Vagina (tissue), 2 donors: ENCODE measurements at regions not wholly inside any gene's neighbourhood (a gene's known extent, or its start where the extent isn't known, plus 50 kb on each side); places are given as distances from the start of the nearest gene placed in this dataset.

Experiments
- DNase-seq, 2 donors: peaks; one replicate each; pipeline ENCODE4 v3.0.0-alpha.2; 2017; ENCODE audit errors: extremely low spot score in 2 of 2
- H3K27ac ChIP-seq: fragments of 200-600 bp; sonication (generic); one replicate; pipeline ENCODE4 v1.5.1; 2019
- H3K27me3 ChIP-seq: fragments of 200-600 bp; sonication (generic); one replicate; pipeline ENCODE4 v1.5.1; 2019
- H3K36me3 ChIP-seq, 2 donors: fragments of 200-600 bp; sonication (generic); one replicate each; pipeline ENCODE4 v1.5.1; 2017 to 2019
- H3K4me1 ChIP-seq: fragments of 200-600 bp; sonication (generic); one replicate; pipeline ENCODE4 v1.5.1; 2019
- H3K4me3 ChIP-seq, 2 donors: fragments of 200-600 bp; sonication (generic); 1 replicate in 1 of 2; 2 replicates in 1 of 2; pipeline ENCODE4 v1.5.1; 2016 to 2019
- H3K9me3 ChIP-seq: fragments of 200-600 bp; sonication (generic); one replicate; pipeline ENCODE4 v1.5.1; 2019
- CTCF ChIP-seq, 3 experiments: fragments of 450-650 bp in 2 of 3; fragments of 200-600 bp in 1 of 3; sonication (generic) in 1 of 3; IDR thresholded peaks; one replicate each; pipeline ENCODE4 v1.5.1; 2017 to 2019; ENCODE audit warnings: antibody characterized with exemption in 3 of 3, mild to moderate bottlenecking in 2 of 3, moderate library complexity in 2 of 3
- POLR2A ChIP-seq, 2 donors: fragments of 450-650 bp; IDR thresholded peaks; one replicate each; pipeline ENCODE4 v1.6.1; 2017; ENCODE audit warnings: antibody characterized with exemption in 2 of 2, mild to moderate bottlenecking in 2 of 2, moderate library complexity in 2 of 2
- POLR2AphosphoS5 ChIP-seq, 2 donors: sonication (generic); formaldehyde crosslinking; IDR thresholded peaks; one replicate each; pipeline ENCODE4 v1.9.0; 2017; ENCODE audit warnings: antibody characterized with exemption in 2 of 2, mild to moderate bottlenecking in 2 of 2, low read depth in 1 of 2; ENCODE audit not compliant: insufficient read depth in 1 of 2
- intact Hi-C: fragments of 100-400 bp; cut with DNase I; formaldehyde crosslinking; loops from one replicate; pipeline ENCODE4 v1.15.1; 2023

GRCh38 chr6:112401083-112401482 lies 54.0 kb downstream of the RFPL4B start:
- no peaks in the 10 kb centered on the region for H3K9me3 ChIP-seq
- intact Hi-C loops: no loop called here
- no peak for TF ChIP-seq POLR2AphosphoS5 (IDR thresholded peaks at IDR 0.05; ENCODE audit: insufficient read depth in 1 of 2, low read depth in 1 of 2)
- TF ChIP-seq CTCF (IDR thresholded peaks at IDR 0.05): no peak
- no peak for TF ChIP-seq POLR2A (IDR thresholded peaks at IDR 0.05)
- no peaks in the 10 kb centered on the region for H3K36me3 ChIP-seq
- no peak overlapping the region for H3K27ac ChIP-seq
- H3K27me3 ChIP-seq: no peaks in the 10 kb centered on the region
- no peak overlapping the region for H3K4me3 ChIP-seq
- DNase-seq: no peak
- H3K4me1 ChIP-seq: no peaks in the 10 kb centered on the region

GRCh38 chr6:112407101-112407590 lies 60.0 kb downstream of the RFPL4B start:
- TF ChIP-seq POLR2AphosphoS5 (IDR thresholded peaks at IDR 0.05; ENCODE audit: insufficient read depth in 1 of 2, low read depth in 1 of 2) (no peak), CTCF (IDR thresholded peaks at IDR 0.05) (no peak), POLR2A (IDR thresholded peaks at IDR 0.05) (no peak)
- Histone ChIP-seq H3K9me3 (no peaks in the 10 kb centered on the region), H3K4me1 (no peaks in the 10 kb centered on the region), H3K4me3 (no peak overlapping the region), H3K36me3 (no peaks in the 10 kb centered on the region), H3K27ac (no peak overlapping the region), H3K27me3 (no peaks in the 10 kb centered on the region)
- intact Hi-C loops: no loop called here
- DNase-seq: no peak

GRCh38 chr6:112408522-112408921 lies 61.4 kb downstream of the RFPL4B start:
- Histone ChIP-seq H3K4me3 (no peak overlapping the region), H3K27me3 (no peaks in the 10 kb centered on the region), H3K36me3 (no peaks in the 10 kb centered on the region), H3K9me3 (no peaks in the 10 kb centered on the region), H3K27ac (no peak overlapping the region), H3K4me1 (no peaks in the 10 kb centered on the region)
- no peak for DNase-seq
- intact Hi-C loops: no loop called here
- no peak for TF ChIP-seq POLR2A (IDR thresholded peaks at IDR 0.05)
- no peak for TF ChIP-seq CTCF (IDR thresholded peaks at IDR 0.05)
- no peak for TF ChIP-seq POLR2AphosphoS5 (IDR thresholded peaks at IDR 0.05; ENCODE audit: insufficient read depth in 1 of 2, low read depth in 1 of 2)

GRCh38 chr6:112409311-112409710 lies 62.2 kb downstream of the RFPL4B start:
- Histone ChIP-seq H3K36me3 (no peaks in the 10 kb centered on the region), H3K27ac (no peak overlapping the region), H3K4me1 (no peaks in the 10 kb centered on the region), H3K4me3 (no peak overlapping the region), H3K27me3 (no peaks in the 10 kb centered on the region), H3K9me3 (no peaks in the 10 kb centered on the region)
- intact Hi-C loops: no loop called here
- TF ChIP-seq CTCF (IDR thresholded peaks at IDR 0.05): no peak
- no peak for TF ChIP-seq POLR2A (IDR thresholded peaks at IDR 0.05)
- no peak for TF ChIP-seq POLR2AphosphoS5 (IDR thresholded peaks at IDR 0.05; ENCODE audit: insufficient read depth in 1 of 2, low read depth in 1 of 2)
- DNase-seq: no peak

GRCh38 chr6:112413780-112414179 lies 66.7 kb downstream of the RFPL4B start:
- DNase-seq: no peak
- intact Hi-C loops: no loop called here
- Histone ChIP-seq H3K4me1 (no peaks in the 10 kb centered on the region), H3K27ac (no peak overlapping the region), H3K9me3 (no peaks in the 10 kb centered on the region), H3K36me3 (no peaks in the 10 kb centered on the region), H3K27me3 (no peaks in the 10 kb centered on the region), H3K4me3 (no peak overlapping the region)
- TF ChIP-seq POLR2AphosphoS5 (IDR thresholded peaks at IDR 0.05; ENCODE audit: insufficient read depth in 1 of 2, low read depth in 1 of 2) (no peak), POLR2A (IDR thresholded peaks at IDR 0.05) (no peak), CTCF (IDR thresholded peaks at IDR 0.05) (no peak)
